GM18508 (cell line): ENCODE measurements at regions not wholly inside any gene's neighbourhood (a gene's known extent, or its start where the extent isn't known, plus 50 kb on each side); places are given as distances from the start of the nearest gene placed in this dataset.
"Not testable (repeated sequence)": the region's sequence is repeated elsewhere in the genome, so short reads cannot be mapped to it uniquely, and the experiment has no call there.

ENCODE experiments used
- ATAC-seq: cut with Tn5 transposase; IDR thresholded peaks from one replicate; pipeline ENCODE4 v1.9.1; 2021; ENCODE audit warnings: moderate number of reproducible peaks; ENCODE audit not compliant: insufficient read depth, unreplicated experiment

DNA sequence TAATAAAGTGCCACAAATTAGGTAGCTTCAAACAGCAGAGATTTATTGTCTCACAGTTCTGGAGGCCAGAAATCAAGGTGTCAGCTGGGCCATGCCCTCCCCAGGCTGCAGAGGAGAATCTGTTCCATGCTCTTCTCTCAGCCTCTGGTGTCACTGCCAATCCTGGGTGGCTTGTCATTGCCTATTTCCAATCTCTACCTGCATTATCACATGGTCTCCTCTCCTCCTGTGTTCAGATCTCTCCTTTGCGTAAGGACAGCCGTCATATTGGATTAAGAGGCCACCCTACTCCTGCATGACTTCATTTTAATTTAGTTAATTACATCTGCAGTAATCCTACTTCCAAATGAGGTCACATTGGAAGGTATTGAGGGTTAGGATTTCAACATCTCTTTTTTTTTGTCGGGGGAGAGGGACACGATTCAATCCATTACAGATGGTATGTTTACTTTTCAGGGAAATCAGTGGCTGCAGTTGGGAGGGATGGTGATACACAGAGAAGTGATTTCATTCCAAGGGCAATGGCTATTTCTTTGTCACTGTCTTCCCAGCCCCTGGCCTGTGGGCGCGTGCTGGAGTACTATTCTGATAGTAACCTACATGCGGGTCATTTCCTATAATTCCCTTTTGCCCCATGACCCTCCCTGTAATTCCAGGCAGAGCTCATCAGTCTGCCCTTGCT, 169.4 kb downstream of the MINAR1 start:
- ATAC-seq = no peak

DNA sequence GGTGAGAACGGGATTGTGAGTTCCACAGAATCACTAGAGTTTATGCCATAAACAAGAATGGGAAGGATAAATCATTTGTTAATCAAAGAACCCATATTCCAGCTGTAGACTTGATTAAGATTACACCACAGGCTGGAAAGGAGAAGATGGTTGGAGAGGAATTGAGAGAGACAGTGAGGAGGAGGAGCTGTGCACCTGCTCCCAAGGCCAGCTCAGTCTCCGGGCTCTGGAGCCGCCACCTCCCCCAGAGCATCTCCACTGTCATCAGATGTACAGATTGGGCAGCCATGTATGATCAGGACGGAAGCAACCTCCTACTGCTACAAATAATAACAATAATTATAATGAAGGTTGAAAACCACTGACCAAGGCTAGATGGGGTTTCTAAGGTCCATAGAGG, 170.0 kb downstream of the MINAR1 start:
- ATAC-seq = no peak

DNA sequence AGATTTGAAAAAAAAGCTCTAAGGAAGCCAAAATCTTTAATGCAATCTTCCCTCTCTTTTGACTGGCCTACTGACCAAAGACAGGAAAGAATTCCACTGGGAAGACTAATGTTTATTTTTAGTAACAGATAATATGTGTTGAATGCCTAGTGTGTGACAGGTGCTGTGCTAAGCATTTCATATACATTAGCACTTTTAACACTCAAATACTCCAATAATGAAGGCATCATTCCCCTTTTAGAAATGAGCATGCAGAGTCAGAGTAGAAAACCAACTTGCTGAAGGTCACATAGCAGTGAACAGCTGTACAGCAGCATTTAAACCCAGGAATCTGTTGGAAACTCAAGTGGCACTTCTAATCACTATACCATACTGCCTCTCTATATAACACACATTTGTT, 170.6 kb downstream of the MINAR1 start:
- ATAC-seq = no peak

DNA sequence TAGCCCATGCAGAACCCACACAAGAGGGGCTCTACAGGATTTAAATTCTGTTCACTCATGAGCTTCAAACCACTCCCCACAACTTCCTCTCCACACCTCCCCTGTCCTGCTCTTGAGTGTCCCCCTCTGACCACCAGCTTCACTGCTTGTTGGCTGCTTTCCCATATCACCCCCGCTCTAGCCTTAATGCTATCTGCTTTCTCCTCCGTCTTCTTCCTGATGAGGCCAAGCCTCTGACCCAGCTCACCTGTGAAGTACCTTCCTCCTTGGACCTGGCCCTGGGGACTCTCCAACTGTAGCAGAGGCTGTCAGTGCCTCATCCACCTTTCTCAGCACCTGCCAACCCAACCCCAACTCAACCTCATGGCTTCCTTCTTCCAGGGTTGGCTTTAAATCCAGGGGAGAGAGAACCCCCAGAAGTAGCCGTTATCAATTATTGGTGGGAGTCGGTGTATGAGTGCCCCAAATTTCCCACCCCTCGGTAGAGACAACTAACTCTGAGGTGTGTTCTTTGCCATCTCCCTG, 174.8 kb downstream of the MINAR1 start:
- no peak for ATAC-seq

DNA sequence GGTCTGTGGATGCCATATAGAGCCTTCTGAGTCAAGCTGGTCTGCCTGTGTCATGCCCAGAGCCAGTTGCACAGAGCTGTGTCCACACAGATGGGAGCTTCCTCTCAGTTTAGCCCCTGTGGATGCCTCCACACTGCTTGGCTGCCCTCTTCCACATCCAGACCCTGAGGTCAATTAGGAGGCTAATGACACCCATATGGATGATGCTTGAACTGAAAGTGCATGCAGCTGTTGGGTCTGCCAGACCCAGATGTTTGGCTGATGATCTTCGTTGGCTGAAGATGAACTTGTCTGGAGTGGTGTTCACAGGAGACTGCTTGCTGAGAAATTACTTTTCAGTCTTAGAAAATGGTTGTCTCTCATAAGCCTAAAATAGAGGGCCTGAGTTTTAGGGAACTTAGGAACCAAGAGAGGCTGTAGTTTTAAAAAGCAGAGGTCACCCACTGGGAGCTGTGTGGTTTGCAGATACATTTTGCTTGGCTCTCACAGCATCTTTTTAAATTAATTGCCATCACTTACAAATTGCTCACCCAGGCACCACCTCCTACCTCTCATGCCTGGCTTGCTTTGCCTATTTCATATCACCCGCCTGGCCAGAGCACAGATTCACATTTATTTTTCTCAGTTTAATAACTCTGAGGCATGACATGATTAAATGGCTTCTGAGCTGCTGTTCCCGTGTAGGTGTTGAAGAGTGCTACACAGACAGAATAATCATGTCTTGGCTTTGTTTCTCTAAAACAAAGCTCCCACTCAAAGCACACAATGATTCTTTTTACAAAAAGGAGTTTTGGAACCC, 176.1 kb downstream of the MINAR1 start:
- ATAC-seq = no peak

DNA sequence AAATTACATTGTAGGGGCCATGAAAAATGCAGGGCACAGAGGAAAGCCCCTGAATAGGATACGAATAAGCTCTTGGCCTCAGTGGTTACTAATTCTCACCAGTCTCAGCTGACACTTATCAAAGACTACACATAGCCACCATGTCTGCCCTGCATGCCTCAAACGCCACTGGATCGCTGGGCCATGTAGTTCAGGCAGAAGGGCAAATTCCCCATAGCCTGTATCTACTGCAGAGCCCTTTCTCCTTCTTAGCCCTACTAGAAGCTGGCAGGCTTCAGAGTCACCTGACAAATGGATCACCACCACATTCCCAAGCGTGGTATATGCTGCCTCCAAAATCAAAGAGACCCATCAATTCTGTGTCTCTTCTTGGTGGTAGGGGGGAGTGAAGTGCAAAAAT, 177.4 kb downstream of the MINAR1 start:
- ATAC-seq = no peak

DNA sequence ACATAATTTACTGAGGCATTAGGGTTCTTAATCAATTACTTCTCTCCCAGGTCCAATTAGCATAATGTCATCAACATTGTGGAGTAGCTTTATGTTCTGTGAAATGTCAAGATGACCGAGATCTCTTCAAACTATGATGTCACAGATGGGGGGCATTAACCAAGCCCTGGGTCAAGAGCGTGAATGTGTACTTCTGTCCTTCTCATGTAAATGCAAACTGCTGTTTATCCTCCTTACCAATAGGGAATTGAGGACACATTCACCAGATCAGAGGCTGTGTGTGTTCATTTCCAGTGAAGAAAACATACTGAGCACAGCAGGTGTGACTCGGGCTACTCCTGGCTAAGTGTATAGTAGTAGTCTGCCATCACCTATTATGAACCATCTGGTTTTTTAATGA, 177.9 kb downstream of the MINAR1 start:
- no peak for ATAC-seq

DNA sequence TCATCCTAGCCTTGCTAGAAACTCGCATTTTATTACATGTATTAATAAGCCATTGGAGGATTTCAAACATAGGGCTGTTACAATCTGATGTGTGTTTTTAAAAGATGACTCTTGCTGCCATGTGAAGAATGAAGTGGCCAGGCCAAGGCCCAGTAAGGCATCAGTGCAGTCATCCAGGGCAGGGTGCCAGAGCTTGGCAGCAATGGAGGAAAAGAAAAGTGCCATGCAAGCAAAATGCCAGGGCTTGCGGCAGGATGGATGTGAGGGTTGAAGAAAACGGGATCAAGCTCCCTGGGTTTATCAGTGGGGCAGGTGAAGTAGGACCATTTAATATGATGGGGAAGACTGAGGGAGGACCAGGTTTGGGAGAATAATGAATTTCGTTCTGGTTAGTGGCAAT, 183.6 kb downstream of the MINAR1 start:
- ATAC-seq = no peak

DNA sequence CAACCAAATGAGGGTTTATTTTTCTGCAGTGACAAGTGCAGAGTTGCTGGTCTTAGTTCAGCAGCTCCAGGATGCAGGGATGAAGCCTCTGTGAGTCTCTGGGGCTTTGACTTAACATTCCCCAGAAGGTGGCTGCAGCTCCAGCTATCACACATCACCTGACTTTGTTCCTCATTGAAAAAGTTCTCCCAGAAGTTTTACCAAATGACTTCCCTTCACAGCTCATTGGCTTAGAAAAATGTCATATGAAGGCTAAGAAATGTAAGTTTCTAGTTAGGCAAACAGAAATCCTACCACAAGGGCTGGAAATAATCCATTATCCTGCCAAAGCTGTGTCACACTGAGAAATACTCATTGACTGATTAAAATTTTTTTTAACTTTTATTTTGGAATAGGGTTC, 184.9 kb downstream of the MINAR1 start:
- ATAC-seq = no peak

DNA sequence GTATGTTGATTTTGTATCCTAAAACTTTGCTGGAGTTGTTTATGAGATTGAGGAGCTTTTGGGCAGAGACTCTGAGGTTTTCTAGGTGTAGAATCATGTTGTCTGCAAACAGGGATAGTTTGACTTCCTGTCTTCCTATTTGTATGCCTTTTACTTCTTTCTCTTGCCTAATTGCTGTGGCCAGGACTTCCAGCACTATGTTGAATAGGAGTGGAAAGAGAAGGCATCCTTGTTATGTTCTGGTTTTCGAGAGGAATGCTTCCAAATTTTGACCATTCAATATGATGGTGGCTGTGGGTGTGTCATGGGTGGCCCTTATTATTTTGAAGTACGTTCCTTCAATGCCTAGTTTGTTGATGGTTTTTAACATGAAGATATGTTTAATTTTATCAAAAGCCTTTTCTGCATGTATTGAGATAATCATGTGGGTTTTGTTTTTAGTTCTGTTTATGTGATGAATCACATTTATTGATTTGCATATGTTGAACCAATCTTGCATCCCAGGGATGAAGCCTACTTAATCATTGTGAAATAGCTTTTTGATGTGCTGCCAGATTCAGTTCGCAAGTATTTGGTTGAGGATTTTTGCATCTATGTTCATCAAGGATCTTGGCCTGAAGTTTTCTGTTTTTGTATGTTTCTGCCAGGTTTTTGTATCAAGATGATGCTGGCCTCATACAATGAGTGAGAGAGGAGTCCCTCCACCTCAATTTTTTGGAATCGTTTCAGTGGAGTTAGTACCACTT, 188.1 kb downstream of the MINAR1 start:
- no peak for ATAC-seq

DNA sequence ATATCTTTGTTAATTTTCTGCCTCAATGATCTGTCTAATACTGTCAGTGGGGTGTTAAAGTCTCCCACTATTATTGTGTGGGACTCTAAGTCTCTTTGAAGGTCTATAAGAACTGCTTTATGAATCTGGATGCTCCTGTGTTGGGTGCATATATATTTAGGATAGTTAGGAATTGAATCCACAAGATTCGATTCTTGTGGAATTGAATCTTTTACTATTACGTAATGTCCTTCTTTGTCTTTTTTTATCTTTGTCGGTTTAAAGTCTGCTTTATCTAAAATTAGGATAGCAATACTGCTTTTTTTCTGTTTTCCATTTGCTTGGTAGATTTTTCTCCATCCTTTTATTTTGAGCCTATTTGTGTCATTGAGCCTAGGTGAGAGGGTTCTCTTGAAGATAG, 189.7 kb downstream of the MINAR1 start:
- not testable (repeated sequence) for ATAC-seq

DNA sequence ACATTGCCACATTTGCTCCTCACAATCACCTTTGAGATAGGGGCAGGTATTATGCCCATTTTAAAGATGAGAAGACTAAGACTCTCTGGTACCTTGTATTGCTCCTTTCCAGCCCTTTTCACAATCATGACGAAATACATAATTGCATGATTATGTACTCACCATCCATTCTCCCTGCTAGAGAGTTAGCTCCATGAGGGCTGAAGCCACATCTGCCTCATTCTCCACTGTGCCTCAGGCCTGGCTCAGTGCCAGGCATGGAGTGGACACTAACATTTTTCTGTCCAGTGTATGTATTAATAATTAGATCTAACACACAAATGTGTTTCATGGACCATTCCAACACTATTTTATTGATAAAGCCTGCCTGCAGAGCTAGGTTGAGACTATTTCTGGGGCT, 191.4 kb downstream of the MINAR1 start:
- ATAC-seq = no peak

DNA sequence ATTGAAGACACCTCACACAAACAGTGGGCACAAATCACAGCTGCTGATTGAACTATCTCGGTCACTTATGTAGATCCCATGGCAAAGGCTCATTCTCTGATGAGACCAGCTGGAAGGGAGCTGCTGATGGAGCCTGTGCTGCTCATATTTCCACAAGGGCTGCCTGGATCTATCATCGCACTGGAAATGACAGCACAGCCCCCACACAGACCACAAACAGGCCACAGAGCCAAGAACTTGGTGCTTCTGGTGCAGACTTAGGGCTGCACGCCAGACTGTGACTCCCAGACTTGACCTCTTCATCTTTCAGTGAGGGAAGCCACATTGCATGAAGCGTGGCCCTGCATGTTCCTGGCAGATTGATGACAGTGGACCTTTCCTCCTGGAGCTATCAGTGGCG, 197.6 kb downstream of the MINAR1 start:
- ATAC-seq = no peak

DNA sequence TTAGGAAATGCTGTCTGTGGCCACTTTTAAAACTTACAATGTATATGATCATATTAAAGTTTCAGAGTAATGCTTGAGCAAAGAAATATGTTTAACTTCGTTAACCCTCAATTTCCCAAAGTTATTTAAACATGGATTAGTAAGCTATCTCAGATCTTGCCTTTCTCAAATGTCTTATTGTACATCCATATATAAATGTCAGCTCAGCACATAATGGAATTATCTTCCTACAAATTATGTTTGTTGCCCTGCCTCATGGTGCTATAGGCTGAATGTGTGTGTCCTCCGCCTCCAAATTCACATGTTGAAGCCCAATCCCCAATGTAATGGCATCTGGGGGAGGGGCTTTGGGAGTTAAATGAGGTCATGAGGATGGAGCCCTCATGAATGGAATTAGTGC, 200.3 kb downstream of the MINAR1 start:
- no peak for ATAC-seq

DNA sequence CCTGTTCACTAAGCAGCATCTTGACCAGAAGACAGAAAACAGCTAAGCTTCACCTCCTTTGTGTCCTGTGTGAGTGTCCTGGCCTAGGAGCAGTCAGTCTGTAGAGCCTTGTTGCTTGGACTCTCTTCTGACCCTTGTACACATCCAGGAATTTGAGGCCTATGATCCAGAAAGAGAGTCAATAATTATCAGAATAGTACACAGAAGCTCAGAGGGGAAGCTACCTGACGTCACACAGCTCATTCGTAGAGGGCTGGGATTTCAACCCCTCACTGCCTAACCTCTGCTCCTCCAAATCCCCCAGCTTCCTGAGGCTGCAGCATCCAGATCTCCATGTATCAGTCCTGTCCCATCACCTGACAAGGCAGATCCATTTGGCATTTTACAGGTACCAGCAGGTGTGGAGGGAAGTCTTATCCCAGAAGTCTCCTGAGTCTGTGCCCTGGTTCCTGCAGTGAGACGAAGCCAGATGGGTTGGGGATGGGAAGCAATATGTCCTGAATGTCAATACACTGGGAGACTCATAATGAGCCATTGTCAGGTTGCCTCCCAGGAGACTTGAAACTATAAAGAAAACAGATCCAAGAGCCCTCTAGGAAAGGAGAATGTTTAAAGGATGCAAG, 203.1 kb downstream of the MINAR1 start:
- ATAC-seq = no peak

DNA sequence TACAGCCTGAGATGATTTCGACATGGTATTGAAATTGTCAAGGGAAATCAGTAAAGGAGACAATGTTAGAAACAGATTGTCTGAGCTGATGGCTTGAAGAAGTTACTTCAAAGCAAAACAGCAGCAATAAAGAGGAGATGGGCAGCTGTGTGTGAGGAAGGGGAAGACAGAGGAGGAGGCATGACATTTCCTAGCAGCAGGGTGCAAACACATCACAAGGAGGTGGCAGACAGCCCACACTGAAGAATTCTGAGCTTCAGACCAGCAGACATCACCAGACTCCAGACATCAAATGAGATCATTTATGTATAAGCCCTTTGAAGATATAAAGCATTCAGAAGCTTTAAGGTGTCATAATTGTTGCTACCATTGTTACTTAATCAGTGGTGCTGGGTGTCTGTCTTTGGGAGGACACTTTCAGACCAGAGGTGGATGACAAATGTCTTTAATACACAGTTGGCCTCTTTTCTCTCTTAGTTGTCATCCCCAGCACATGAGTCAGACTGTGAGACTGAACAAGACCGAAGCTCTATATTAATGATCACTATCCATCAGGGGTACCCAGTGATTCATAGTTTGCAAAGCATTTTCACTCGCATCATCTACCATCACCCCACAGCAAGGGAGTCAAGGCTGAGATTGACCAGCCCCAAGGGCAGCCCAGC, 203.9 kb downstream of the MINAR1 start:
- ATAC-seq = no peak

DNA sequence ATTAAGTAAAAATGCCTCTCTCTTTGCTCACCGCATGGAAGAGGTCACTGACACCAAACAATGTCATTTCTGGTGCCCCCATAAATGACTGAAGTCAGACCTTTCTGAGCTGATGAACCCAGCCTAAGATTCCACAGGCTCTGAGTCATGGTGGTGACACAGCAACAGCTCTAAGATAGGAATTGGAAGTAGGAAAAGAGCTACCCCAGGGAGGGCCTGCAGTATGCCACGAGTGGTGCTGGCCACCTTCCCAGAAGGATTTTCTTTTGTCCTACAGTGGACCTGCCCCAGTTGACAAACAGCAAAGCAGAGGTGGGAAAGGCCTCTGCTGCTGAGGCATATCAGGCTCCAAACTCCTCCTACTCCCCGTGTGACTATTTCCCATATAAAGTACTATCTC, 208.1 kb downstream of the MINAR1 start:
- ATAC-seq = no peak

DNA sequence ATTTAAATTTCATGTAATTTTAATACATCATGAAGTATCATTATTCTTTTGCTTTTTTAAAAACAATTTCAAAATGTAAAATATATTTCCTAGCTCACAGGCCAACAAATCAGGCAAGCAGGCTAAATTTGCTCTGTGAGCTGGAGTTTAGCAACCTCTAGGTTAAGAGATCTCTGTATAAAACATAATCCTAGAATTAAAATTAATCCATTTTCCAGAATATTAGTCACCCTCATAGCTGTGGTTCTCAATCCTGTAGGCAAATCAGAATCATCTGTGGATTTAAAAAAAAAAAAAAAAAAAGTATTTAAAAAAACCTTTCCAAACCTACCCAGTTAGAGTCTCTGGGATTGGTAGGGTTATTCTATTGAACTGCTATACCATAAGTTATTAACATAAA, 209.7 kb downstream of the MINAR1 start:
- ATAC-seq = no peak

DNA sequence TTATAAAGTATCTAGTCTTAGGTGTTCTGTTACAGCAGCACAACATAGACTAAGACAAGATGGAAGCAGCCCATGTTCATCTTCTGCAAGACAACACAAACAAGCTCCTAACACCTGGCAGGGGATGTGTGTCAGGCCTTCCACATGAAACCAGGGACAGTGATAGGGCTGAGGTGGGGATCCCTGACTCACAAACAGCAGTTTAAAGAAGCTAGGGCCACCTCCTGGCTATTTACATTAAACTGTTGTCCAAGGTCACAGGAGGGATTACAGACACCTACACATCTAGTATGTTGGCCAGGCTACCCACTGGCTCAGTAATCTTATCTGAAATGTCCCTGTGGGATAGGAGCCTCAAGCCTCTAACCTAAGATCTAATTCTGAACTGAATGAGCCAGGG, 211.3 kb downstream of the MINAR1 start:
- no peak for ATAC-seq

DNA sequence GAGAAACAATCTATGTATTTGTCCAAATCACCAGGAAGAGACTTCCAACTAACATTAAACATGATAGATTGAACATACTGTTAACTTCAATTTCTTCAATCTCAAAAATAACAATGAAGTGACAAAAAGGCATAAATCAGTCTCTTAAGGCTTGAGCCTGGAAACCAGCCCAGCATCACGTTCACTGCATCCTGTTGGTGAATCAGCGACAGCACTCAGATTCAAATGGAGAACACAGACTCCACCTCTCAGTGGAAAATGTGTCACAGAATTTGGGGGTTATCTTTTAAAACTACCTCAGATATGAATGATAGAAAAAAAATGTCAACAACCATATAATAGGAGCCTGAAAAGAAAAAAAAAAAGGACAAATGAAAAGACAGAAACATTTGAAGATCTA, 212.0 kb downstream of the MINAR1 start:
- no peak for ATAC-seq
